WTC11 (cell line): ENCODE measurements at regions not wholly inside any gene's neighbourhood (a gene's known extent, or its start where the extent isn't known, plus 50 kb on each side); places are given as distances from the start of the nearest gene placed in this dataset.

Experiments
- ATAC-seq: fragments of 200-7000 bp; cut with Tn5 transposase; 2 replicates; pipeline ENCODE4 v1.10.0; 2021; ENCODE audit warnings: mild to moderate bottlenecking, moderate library complexity
- CTCF ChIA-PET: fragments of 300-600 bp; sonication (Branson Sonifier 250); formaldehyde crosslinking; loops from one replicate; lab custom pipeline; 2021; ENCODE audit warnings: antibody characterized with exemption; lab: Charles Lee
- POLR2A ChIA-PET: fragments of 350-600 bp; sonication (Branson Sonifier 250); formaldehyde crosslinking; loops from one replicate; lab custom pipeline; 2021; ENCODE audit warnings: antibody characterized with exemption; lab: Charles Lee
- DNase-seq: peaks from one replicate; pipeline ENCODE4 v3.0.0; 2021; ENCODE audit warnings: low spot score
- H3K27ac Mint-ChIP-seq: 2 replicates; pipeline ENCODE4 v1.8.0; 2021; ENCODE audit warnings: mixed read lengths
- H3K27me3 Mint-ChIP-seq: 2 replicates; pipeline ENCODE4 v1.8.0; 2021; ENCODE audit warnings: low read depth, mild to moderate bottlenecking, moderate library complexity, mixed read lengths
- H3K36me3 Mint-ChIP-seq: 2 replicates; pipeline ENCODE4 v1.8.0; 2021; ENCODE audit warnings: mixed read lengths
- H3K4me1 Mint-ChIP-seq: 2 replicates; pipeline ENCODE4 v1.8.0; 2022; ENCODE audit warnings: mixed read lengths
- H3K4me3 Mint-ChIP-seq: 2 replicates; pipeline ENCODE4 v1.8.0; 2021; ENCODE audit warnings: mild to moderate bottlenecking, moderate library complexity, mixed read lengths
- H3K9me3 Mint-ChIP-seq: 2 replicates; pipeline ENCODE4 v1.8.0; 2021; ENCODE audit warnings: mixed read lengths
- ATF1 ChIP-seq: sonication (generic); formaldehyde crosslinking; IDR thresholded peaks from 2 replicates; pipeline ENCODE4 v1.8.1; 2023; ENCODE audit warnings: mild to moderate bottlenecking, moderate library complexity, missing genetic modification reagents
- GABPB1 ChIP-seq: sonication (generic); formaldehyde crosslinking; IDR thresholded peaks from 2 replicates; pipeline ENCODE4 v1.8.1; 2023; ENCODE audit warnings: mild to moderate bottlenecking, missing genetic modification reagents
- JAZF1 ChIP-seq: fragments of 250-450 bp; sonication (Bioruptor Pico); IDR thresholded peaks from 2 replicates; pipeline ENCODE4 v1.9.0; 2021; ENCODE audit warnings: moderate library complexity, mild to moderate bottlenecking, inconsistent platforms
- NFATC4 ChIP-seq: fragments of 250-450 bp; sonication (Bioruptor Pico); IDR thresholded peaks from 2 replicates; pipeline ENCODE4 v1.9.0; 2021; ENCODE audit warnings: mild to moderate bottlenecking
- OVOL2 ChIP-seq: fragments of 250-450 bp; sonication (Bioruptor Pico); IDR thresholded peaks from 2 replicates; pipeline ENCODE4 v1.9.0; 2021; ENCODE audit warnings: mild to moderate bottlenecking, borderline replicate concordance
- SP1 ChIP-seq: sonication (generic); formaldehyde crosslinking; conservative IDR thresholded peaks from 2 replicates; pipeline ENCODE4 v1.8.1; 2022; ENCODE audit warnings: missing genetic modification reagents
- TCF7 ChIP-seq: sonication (generic); formaldehyde crosslinking; IDR thresholded peaks from 2 replicates; pipeline ENCODE4 v1.8.0; 2022; ENCODE audit warnings: mild to moderate bottlenecking, low read depth, missing genetic modification reagents, moderate library complexity
- ZNF138 ChIP-seq: sonication (generic); formaldehyde crosslinking; conservative IDR thresholded peaks from 2 replicates; pipeline ENCODE4 v1.8.1; 2022; ENCODE audit warnings: mild to moderate bottlenecking, moderate library complexity, missing genetic modification reagents
- ZNF219 ChIP-seq: sonication (generic); formaldehyde crosslinking; IDR thresholded peaks from 2 replicates; pipeline ENCODE4 v1.8.0; 2023; ENCODE audit warnings: missing genetic modification reagents, mild to moderate bottlenecking, borderline replicate concordance
- TF ChIP-seq, protein P1 (sequence below): sonication (generic); formaldehyde crosslinking; IDR thresholded peaks from 2 replicates; pipeline ENCODE4 v1.8.1; 2023; ENCODE audit warnings: mild to moderate bottlenecking, moderate library complexity, missing genetic modification reagents
- TF ChIP-seq, protein P2 (sequence below): fragments of 250-450 bp; sonication (Bioruptor Pico); conservative IDR thresholded peaks from 2 replicates; pipeline ENCODE4 v1.9.0; 2021; ENCODE audit warnings: mild to moderate bottlenecking
- TF ChIP-seq, protein P3 (sequence below): fragments of 200-600 bp; IDR thresholded peaks from 2 replicates; pipeline ENCODE4 v1.8.0; 2022; ENCODE audit warnings: antibody characterized with exemption
- TF ChIP-seq, protein P4 (sequence below): sonication (generic); formaldehyde crosslinking; IDR thresholded peaks from 2 replicates; pipeline ENCODE4 v1.8.0; 2022; ENCODE audit warnings: mild to moderate bottlenecking, missing genetic modification reagents
- TF ChIP-seq, protein P5 (sequence below): sonication (generic); formaldehyde crosslinking; conservative IDR thresholded peaks from 2 replicates; pipeline ENCODE4 v1.8.1; 2022; ENCODE audit warnings: mild to moderate bottlenecking, missing genetic modification reagents
- TF ChIP-seq, protein P6 (sequence below): fragments of 250-450 bp; sonication (Bioruptor Pico); IDR thresholded peaks from 2 replicates; pipeline ENCODE4 v1.9.0; 2021; ENCODE audit warnings: mild to moderate bottlenecking

DNA sequence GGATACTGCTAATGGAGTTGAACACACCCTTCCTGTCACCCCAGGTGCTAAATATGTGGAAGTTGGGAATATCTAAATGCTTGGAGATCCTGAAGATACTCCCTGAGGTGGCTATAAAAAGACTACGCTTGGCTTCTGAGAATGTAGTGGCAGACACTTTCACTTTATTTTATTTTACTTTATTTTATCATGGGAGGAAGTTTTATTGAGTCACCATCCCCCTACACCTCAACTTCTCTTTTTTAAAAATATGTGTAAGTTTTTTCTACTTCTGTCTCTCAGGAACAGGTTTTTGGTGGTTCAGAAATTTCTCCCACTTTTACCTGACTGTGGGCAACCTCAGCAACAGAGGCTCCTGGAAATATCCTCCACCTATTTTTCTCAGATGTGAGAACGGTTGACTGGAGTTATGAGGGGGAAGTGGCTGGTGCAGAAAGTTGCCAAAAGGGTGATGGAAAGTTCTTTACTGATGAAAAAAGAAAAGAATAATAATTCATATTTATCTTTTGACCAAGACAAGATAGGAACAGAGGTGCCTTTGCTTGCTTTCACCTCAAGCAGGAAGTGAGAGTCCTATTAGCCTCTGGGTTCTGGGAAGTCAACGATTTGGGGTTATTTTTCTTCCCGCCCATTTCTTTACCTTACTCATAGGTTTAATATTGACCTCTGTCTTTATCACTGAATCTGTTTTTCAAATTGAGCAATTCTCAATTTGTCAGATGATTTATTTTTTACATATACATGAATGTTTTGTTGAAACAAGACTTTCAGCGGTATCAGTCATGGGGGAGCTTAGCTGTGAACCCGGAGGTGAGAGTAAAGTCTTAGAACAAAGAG lies 103.6 kb downstream of the AHR start:
- no peak overlapping the region for H3K4me3 Mint-ChIP-seq
- no peaks in the 10 kb centered on the region for H3K4me1 Mint-ChIP-seq
- no peak overlapping the region for H3K27ac Mint-ChIP-seq
- H3K27me3 Mint-ChIP-seq = no peaks in the 10 kb centered on the region
- H3K36me3 Mint-ChIP-seq = no peaks in the 10 kb centered on the region
- DNase-seq (no peak), ATAC-seq (no peak)
- TF ChIP-seq, protein P1, sequence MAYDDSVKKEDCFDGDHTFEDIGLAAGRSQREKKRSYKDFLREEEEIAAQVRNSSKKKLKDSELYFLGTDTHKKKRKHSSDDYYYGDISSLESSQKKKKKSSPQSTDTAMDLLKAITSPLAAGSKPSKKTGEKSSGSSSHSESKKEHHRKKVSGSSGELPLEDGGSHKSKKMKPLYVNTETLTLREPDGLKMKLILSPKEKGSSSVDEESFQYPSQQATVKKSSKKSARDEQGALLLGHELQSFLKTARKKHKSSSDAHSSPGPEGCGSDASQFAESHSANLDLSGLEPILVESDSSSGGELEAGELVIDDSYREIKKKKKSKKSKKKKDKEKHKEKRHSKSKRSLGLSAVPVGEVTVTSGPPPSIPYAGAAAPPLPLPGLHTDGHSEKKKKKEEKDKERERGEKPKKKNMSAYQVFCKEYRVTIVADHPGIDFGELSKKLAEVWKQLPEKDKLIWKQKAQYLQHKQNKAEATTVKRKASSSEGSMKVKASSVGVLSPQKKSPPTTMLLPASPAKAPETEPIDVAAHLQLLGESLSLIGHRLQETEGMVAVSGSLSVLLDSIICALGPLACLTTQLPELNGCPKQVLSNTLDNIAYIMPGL (CRISPR knock-in tag) = no peak
- no peak for TF ChIP-seq JAZF1 (CRISPR knock-in tag)
- no peak for TF ChIP-seq ZNF219
- POLR2A ChIA-PET = no interaction called here
- H3K9me3 Mint-ChIP-seq = peaks cover 9% of the 10 kb centered on the region
- CTCF ChIA-PET = no interaction called here

DNA sequence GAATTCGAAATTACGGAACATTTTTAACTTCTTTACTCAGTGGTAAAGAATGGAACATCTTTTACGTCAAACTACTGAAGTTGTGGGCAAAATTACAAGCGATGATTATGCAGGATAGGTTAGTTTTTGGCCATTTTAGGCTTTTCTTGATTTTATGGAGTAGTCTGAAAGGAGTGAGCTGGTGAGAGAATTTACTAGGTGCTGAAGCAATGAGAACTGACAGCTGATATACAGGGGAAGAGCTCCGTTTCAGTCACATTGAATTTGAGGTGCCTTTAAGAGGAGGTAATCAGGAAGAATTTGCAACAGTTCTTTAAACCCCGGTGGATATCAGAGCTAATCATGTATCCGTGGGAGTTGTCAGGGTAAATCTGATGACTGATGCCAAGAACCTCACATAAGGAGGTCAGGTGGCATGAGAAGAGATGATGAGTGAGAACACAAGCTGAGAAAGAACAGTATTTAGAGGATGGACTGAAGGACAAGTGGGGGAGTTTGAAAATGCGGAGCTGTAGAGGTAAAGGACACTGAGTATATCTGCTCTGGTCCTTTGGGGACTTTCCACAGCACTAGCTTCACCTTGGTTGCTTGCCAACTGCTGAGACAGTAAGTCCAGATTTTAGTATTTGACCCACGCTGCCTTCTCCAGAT lies 104.3 kb downstream of the AHR start:
- CTCF ChIA-PET = no interaction called here

DNA sequence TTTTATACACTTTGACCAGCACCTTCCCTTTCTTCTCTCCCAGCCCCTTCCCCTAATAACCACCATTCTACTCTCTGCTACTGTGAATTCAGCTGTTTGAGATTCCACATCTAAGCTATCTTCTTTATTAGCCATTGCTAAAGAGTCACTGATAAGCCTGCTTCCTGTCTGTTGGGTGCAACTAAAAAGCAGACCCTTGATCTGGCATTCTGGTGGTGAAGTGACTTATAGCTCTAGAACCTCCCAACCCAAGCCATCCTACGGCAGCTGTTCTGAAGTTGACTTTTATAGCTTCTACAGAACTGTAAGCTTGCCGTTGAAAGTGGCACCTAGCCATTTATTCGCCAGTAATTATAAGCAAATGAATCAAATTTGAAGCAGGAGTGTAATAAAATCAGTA lies 105.6 kb downstream of the AHR start:
- ChIA-PET POLR2A (interaction anchor here (0.5 to 0.7 kb wide), 2 partner anchors 421 to 1140 kb away, joined by 4 to 6 read pairs; no protein-coding TSS in a partner anchor), CTCF (no interaction called here)
- no peaks in the 10 kb centered on the region for H3K27me3 Mint-ChIP-seq
- no peak overlapping the region for H3K27ac Mint-ChIP-seq
- H3K4me3 Mint-ChIP-seq = no peak overlapping the region
- H3K4me1 Mint-ChIP-seq = no peaks in the 10 kb centered on the region
- H3K9me3 Mint-ChIP-seq = no peaks in the 10 kb centered on the region
- H3K36me3 Mint-ChIP-seq = no peaks in the 10 kb centered on the region
- ATAC-seq (no peak), DNase-seq (no peak)
- no peak for TF ChIP-seq SP1 (CRISPR knock-in tag)
- TF ChIP-seq GABPB1 (CRISPR knock-in tag) = no peak
- no peak for TF ChIP-seq NFATC4
- TF ChIP-seq ZNF138 (CRISPR knock-in tag) = no peak
- TF ChIP-seq, protein P2, sequence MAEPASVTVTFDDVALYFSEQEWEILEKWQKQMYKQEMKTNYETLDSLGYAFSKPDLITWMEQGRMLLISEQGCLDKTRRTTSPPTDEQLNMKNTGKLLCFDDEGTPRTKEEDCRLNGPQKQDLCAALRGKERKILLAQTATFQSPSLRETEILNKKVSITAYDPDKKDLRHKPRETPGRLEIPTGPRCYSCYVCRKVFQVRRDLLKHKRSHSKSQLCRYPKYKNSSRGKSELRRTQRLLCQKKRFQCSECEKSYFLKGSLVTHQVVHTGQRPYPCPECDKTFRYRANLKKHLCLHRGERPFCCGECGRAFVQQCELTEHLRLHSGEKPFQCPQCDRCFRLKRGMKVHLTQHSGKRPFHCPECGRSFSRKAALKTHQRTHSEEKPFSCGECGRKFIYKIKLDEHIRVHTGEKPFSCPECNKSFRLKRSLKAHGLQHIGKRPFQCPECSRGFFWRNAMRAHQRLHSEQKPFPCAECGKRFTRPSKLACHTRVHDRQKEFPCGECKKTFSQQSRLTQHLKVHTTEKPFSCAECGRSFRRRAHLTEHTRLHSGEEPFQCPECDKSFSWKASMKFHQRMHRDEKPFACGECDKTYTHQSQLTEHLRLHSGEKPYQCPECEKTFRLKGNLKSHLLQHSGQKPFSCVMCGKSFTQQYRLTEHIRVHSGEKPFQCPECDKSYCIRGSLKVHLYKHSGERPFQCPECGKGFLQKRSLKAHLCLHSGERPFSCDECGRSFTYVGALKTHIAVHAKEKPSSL (CRISPR knock-in tag) = no peak
- no peak for TF ChIP-seq OVOL2
- no peak for TF ChIP-seq ATF1 (CRISPR knock-in tag)
- TF ChIP-seq, protein P3, sequence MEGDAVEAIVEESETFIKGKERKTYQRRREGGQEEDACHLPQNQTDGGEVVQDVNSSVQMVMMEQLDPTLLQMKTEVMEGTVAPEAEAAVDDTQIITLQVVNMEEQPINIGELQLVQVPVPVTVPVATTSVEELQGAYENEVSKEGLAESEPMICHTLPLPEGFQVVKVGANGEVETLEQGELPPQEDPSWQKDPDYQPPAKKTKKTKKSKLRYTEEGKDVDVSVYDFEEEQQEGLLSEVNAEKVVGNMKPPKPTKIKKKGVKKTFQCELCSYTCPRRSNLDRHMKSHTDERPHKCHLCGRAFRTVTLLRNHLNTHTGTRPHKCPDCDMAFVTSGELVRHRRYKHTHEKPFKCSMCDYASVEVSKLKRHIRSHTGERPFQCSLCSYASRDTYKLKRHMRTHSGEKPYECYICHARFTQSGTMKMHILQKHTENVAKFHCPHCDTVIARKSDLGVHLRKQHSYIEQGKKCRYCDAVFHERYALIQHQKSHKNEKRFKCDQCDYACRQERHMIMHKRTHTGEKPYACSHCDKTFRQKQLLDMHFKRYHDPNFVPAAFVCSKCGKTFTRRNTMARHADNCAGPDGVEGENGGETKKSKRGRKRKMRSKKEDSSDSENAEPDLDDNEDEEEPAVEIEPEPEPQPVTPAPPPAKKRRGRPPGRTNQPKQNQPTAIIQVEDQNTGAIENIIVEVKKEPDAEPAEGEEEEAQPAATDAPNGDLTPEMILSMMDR = no peak
- TF ChIP-seq, protein P4, sequence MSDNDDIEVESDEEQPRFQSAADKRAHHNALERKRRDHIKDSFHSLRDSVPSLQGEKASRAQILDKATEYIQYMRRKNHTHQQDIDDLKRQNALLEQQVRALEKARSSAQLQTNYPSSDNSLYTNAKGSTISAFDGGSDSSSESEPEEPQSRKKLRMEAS (CRISPR knock-in tag) = no peak
- TF ChIP-seq, protein P5, sequence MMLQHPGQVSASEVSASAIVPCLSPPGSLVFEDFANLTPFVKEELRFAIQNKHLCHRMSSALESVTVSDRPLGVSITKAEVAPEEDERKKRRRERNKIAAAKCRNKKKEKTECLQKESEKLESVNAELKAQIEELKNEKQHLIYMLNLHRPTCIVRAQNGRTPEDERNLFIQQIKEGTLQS = no peak

More for the DNA sequence above, 104.3 kb downstream of the AHR start:
- Mint-ChIP-seq H3K9me3 (peaks cover 4% of the 10 kb centered on the region), H3K36me3 (no peaks in the 10 kb centered on the region), H3K27ac (no peak overlapping the region), H3K4me3 (no peak overlapping the region), H3K27me3 (no peaks in the 10 kb centered on the region), H3K4me1 (no peaks in the 10 kb centered on the region)
- ATAC-seq (no peak), DNase-seq (no peak)
- POLR2A ChIA-PET = no interaction called here
- TF ChIP-seq TCF7 (CRISPR knock-in tag) = no peak
- TF ChIP-seq, protein P6, sequence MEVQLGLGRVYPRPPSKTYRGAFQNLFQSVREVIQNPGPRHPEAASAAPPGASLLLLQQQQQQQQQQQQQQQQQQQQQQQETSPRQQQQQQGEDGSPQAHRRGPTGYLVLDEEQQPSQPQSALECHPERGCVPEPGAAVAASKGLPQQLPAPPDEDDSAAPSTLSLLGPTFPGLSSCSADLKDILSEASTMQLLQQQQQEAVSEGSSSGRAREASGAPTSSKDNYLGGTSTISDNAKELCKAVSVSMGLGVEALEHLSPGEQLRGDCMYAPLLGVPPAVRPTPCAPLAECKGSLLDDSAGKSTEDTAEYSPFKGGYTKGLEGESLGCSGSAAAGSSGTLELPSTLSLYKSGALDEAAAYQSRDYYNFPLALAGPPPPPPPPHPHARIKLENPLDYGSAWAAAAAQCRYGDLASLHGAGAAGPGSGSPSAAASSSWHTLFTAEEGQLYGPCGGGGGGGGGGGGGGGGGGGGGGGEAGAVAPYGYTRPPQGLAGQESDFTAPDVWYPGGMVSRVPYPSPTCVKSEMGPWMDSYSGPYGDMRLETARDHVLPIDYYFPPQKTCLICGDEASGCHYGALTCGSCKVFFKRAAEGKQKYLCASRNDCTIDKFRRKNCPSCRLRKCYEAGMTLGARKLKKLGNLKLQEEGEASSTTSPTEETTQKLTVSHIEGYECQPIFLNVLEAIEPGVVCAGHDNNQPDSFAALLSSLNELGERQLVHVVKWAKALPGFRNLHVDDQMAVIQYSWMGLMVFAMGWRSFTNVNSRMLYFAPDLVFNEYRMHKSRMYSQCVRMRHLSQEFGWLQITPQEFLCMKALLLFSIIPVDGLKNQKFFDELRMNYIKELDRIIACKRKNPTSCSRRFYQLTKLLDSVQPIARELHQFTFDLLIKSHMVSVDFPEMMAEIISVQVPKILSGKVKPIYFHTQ (CRISPR knock-in tag) = no peak
- TF ChIP-seq, protein P3 = no peak
